Stimulated activated naive CD4-positive, alpha-beta T cell treated with Interleukin-2 at 50 U/mL for 16 hours (primary cell): ENCODE measurements at regions not wholly inside any gene's neighbourhood (a gene's known extent, or its start where the extent isn't known, plus 50 kb on each side); places are given as distances from the start of the nearest gene placed in this dataset.
"Not testable (repeated sequence)": the region's sequence is repeated elsewhere in the genome, so short reads cannot be mapped to it uniquely, and the experiment has no call there.

Experiments used
- DNase-seq: peaks from one replicate; lab custom pipeline; 2025; lab: John Stamatoyannopoulos, UW

DNA sequence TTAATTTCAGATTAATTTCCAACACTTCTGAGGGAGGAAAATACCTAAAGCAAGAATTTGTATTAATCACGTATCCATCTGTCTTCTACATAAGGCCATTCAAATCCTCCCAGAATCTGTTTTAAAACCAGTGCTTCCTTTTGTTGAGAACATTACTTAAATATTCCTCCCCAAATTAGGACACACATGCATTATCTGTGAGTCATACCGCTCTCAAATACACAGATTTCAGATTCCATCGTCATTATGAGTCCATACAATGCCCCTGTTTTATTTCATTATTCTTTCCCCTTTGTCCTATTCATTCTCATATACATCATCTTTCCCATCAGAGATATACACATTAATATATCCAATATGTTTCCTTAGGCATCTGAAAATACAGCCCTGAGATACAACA, 57.3 kb upstream of the PRSS12 start:
- DNase-seq: no peak

DNA sequence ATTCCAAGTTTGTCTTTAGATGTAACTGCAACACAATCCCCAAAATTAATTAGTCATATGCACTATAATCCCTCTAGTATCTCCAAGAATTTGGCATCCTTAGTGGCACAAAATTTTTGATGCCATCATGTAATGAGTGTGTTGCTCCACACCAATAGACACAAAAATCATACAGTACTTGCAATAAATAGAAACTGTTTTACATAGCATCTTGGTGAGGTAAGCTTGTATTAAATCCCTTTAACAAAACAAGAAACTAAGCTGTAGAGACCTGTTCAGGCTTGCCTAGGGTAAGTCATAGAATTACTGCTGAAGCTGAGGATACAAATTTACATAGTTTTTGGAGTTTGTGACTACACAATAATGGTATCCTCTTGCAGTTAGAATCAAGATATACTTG, 64.5 kb upstream of the PRSS12 start:
- no peak for DNase-seq

DNA sequence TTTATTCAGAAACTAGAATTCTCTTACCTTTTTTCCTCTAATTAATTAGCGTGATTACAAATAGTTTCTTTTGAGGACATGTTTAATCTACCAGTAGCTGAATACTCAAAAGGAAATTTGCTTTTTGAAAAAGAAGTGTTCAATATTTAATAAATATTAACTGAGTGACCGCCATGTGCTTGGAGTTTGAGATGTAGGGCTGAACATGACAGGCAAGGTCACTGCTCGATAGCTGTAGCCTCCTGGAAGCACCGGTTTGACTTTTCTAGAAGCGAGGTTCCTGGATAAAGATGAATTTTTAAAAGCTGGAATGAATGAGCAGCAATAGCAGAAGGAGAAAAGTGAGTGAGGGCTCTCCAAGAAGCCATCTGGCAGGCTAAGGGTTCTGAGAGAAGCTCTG, 65.0 kb upstream of the PRSS12 start:
- not testable (repeated sequence) for DNase-seq

DNA sequence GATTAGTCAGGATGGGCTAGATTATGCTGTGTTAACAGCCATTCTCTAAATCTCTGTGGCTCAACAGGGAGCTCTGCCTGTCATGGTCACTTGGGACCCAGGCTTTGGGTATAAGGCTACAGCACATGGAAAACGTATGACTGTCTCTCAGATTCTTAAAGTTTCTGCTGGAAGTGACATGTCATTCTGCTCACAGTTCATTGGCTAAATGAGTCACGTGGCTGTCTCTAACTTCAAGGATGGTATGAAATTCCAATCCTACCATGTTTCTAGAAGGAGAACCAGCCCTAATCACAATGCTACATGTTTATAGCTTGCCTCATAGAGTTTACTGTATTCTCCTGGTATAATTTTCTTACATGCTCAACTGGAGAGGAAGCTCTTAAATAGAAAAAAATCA, 65.6 kb upstream of the PRSS12 start:
- DNase-seq: not testable (repeated sequence)

DNA sequence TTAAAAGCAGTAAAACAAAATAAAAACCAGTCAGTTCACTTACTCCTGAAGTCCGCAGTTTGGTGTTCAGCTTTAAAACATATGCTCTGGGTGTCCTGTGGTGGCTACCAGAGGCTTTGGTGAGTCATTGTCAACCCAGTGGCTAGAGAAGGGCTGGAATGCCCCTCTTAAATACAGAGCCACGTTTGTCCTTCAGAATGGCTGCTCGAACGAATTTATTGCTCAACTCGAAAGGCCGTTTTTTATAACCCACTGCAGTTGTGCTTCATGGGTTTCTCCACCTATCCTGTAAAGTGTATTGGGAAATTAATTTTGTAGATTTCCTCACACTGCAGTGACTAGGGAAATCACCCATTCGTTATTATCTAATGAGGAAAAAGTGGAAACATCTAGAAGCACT, 66.8 kb upstream of the PRSS12 start:
- DNase-seq: not testable (repeated sequence)

DNA sequence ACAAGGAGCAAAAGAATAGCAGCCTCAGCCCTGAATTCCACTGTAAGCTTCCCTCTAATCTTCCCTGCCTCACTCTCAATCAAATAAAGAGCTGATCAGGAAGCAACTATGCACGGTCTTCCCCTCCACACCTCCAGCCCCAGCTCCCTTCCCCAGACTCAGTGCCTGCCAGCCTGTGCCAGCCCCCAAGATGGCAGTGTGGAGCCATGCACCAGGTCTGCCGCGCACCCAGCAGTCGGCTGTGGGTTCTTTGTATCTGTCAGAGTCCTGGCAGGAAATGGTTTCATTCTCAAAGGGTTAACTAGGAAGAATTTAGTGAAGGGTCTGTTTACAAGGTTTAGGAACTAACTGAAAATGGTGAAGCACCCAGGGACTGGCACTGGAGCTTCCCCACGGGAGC, 71.3 kb upstream of the PRSS12 start:
- not testable (repeated sequence) for DNase-seq

DNA sequence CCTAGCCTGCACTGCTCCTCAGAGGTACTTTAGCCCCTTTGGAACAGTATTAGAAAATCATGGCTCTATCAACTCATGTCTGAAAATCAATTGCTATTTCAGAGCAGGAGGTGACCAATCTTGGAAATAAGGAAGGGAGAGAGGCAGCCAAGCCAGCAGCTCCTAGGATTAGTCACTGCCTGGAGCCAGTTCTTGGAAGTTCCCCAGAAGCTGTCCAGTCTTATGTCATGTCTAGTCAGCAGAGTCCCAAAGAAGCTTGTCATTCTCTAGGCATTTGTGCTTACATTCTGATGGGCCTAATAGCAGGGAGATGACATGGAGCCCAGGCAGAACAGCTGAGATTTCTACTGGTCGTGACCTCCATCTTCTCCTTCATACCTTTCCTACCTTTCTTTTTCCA, 76.1 kb upstream of the PRSS12 start:
- not testable (repeated sequence) for DNase-seq

DNA sequence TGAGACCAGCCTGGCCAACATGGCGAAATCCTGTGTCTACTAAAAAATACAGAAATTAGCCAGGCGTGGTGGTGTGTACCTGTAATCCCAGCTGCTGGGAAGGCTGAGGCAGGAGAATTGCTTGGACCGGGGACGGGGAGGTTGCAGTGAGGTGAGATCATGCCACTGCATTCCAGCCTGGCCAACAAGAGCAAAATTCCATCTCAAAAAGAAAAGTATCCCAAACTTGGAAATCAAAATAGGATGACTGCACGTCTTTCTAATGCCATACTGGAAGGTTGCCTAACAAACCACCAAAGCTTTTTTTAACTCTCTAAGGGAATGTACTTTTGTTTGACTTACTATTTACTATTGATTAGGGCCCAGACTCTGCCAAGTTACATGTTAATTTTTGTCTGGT, 79.6 kb upstream of the PRSS12 start:
- not testable (repeated sequence) for DNase-seq

DNA sequence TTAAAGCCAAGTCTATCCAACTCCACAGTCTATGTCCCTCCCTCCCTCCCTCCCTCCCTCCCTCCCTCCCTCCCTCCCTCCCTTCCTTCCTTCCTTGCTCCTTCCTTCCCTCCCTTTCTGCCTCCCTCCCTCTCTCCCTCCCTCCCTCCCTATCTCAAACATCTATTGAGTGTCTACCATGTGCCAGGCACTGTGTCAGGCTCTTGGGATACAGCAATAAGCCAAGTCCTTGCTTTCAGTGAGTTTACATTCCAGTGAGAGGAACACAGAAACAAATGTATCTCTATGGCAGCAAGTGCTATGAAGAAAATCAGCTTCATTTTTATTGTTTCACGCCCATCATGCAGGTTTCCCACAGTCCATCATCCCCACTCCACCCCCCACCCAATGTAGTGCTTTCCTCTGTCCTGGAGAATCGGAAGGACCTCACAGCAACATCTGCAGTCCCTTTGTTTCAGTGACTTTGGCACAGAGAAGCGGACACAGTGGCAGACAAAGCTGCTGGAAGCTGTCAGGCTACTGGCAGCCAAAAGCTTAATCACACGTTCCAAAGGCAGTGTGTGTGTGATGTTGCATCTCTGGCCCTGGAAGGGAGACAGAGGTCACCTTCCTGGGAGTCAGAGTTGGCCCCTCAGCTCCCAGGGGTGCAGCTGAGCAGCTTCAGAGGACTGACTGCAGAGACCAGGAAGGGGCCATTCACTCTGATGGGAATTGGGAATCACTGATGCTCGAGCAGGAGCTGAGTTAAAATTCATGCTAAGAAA, 81.0 kb upstream of the PRSS12 start:
- not testable (repeated sequence) for DNase-seq

DNA sequence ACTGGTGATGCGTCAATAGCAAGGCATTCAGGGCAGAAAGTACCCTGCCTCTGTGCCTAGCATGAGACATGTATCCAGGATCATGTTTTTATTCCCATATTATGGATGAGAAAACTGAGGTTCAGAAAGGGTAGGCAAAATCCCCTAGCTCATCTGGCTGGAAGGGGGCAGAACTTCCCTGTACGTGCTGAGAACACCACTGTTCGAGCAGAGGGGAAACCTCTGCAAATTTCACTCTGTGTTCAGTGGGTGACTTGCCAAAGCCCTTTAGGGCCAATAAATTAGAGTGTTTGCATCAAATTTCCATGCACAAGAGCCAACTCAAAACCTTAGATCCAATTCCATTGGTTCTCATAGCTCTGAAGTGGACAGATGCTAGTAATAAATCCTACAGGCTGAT, 82.6 kb upstream of the PRSS12 start:
- not testable (repeated sequence) for DNase-seq

DNA sequence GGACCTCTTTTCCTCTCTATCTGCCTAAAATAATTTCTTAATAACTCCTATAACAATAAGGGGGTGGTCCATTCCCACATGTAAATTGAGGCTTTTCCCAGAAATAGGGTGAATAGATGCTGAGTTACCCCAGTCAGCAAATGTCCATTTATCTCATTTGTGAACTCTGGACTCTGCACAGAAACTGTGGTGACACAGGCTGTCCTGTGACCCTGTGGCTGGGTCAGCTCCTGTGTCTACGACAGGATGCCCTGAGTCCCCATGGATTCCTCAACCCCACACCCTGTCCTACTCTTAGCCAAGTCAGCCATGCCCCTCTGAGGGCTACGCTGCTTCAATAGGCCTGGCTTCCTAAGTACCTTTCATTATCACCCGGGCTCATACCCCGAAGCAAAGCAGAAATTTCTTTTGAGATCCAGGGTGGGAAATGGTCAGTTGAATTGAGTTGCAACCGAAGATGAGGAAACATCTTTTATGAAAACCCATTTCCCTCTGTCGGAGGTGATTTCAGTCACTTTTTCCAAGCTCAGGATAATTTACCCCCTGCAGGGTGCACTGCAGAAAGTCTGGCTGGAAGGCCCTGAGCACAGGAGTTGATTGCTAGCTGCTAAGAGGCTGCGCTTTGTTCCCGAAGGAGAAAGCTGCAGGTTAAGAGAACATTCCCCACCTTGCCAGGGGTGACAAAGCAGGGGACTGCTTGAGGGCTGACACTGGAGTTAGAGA, 89.5 kb upstream of the PRSS12 start:
- DNase-seq: not testable (repeated sequence)

DNA sequence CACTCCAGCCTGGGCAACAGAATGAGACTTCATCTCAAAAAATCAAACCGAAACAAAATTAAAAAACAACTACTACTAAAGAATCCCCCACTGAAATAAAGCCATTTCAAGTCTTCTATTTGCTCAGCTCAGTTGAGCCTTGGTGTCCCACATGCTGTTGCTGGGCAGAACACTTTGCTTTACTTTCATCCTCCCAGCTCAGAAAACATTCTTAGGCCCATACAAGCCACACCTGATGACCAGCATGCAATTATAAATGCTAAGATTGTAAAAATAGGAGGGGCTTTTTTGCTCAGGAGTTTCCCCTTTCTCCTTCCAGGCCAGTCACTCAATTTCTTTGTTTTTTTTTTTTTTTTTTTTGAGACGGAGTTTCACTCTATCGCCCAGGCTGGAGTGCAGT, 94.6 kb upstream of the PRSS12 start:
- not testable (repeated sequence) for DNase-seq

DNA sequence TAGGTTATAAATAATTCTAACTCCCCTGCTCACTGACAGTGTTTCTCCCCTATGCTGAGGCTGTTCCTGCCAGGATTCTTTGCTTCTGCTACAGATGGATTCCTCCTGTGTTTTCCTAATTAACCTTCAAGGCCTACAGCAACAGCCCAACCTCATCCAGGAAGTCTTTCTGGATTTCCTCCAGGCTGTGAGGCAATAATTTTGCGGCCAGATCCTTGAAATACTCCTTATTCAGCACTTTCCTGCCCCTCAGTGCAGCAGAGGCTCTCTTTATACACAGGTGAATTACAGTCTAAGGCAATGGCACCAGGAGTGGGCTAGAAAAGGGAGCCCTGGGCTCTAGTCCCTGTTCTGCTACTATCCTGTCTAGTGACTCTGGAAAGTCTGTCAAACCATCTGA, 102.1 kb upstream of the PRSS12 start:
- not testable (repeated sequence) for DNase-seq

DNA sequence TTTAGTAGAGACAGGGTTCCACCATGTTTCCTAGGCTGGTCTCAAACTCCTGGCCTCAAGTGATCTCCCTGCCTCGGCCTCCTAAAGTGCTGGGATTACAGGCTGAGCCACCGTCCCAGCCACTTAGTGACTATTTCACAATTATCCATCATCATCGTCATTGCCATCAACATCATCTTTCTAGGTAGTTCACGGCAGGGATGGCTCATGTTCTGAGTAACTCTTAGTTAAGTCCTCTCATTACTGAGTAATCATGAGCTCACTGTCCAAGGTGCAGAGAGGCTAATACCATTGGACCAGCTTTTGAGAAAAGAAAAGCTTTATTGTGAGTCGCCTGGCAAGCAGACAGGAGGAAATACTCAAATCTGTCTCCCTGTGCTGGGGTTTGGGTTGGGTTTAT, 108.6 kb upstream of the PRSS12 start:
- not testable (repeated sequence) for DNase-seq

DNA sequence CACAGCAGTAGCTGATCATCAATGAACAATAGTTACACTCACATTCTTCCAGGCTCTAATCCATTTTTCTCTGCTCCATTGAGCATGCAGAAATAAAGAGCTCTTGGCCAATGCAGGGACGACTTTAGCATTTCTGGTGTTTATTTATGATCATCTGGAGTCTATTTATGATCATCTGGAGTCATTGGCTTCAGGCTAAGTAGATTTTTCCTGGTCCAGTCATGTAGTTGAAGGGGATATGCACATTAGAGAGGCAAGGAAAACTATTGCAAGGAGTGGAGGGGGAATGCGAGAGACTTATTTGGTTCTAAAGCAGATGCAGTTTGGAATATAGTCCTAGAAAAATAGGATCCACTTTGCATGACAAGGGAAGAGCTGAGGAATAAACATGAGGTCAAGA, 113.0 kb upstream of the PRSS12 start:
- not testable (repeated sequence) for DNase-seq

DNA sequence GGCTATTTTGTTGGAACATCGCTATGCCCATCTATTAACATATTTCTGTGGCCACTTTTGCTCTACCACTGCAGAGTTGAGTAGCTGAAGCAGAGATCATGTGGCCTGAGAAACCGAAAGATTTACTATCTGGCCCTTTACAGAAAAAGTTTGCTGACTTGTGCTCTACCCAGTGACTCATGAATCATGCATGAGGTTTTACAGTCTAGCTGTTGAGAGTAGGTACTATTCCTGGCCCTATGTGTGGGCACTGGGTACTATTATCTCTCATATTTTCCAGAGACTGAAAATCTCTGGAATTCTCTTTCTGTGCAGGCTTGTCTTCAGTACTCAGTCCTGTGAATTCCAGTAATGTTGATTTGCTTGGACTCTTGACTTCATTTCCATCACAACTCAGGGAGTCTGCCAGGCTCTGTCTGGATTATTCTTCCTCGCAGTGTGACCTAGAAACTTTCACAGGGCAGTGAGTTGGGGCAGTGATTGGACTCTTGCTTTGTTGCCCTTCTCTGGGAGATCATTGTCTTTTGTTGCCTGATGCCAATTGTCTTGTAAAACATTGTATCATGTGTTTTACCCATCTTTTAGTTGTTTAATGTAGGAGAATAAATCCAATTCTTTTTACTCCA, 121.3 kb upstream of the PRSS12 start:
- DNase-seq: not testable (repeated sequence)

DNA sequence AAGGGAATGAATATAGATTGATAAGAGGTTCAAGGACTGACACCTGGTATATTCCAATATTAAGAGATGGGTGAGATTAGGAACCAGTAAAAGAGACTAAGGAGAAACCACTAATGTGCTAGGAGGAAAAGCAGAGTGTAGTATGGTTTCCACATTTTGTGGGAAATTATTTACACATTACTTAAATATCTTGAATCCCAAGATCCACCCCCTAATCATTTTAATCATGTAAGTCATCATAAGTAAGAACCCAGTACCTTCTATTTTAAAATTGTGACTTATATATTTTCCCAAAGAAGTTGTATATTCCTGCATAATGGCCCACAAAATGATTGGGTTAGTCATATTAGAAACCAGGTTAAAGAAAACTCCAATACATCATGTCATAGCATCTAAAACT, 122.0 kb upstream of the PRSS12 start:
- not testable (repeated sequence) for DNase-seq

DNA sequence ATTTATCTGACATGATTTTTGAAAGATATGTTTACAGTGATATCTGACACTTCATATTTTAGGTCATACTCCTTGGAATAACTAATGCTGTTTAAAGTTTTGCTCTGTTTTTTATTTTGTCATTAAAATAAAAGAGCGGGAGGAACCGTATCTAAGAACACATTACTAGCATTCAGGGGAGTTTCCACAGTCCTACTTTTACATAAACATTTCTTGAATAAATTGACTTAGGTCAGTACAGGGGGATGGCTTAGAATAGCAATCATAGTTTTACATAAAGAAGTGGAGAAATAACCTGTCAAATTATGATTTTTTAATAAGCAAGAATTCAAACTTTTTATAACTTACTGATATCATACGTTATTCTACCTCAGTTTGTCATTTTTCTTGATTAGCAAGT, 123.1 kb upstream of the PRSS12 start:
- not testable (repeated sequence) for DNase-seq

DNA sequence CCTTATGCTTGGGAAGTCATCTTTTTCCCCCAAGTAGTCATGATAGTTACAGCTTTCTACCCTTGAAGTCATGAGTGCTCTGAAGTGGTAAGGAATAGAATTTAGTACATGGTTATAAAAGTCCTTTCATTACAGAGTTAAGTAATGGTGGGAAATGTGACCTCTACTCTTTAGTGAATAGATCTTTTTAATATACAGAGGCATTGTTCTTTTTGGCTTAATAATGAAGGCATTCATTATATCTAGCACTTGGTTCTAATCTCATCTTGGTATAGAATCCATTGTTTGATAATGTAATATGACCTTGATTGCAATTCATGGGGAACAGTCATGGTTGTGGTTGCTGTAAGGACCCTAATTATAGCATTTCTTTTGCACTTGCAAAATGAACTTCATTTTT, 125.0 kb upstream of the PRSS12 start:
- DNase-seq: not testable (repeated sequence)

DNA sequence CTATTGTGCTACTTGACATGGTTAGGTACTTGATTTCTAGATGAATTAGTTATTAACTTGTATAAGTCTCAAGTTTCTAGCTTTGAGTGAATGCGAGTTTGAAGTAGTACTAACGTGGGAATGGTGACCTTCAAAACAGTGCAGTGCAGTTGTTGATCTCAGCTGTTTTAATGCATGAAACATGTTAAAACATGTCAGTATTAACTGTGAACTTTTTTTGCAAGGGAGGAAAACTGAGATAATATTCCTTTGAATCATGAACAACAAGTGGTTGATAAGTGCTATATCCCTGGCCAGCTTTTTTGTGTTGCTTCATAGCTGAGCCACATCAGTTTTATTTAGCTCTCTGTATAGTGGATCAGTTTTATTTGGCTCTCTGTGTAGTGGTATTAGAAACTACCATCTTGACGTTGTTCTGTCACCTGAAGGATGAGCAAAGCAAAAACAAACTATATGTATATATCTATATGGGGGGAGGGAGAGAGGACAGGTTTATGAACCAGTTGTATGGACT, 133.1 kb upstream of the PRSS12 start:
- not testable (repeated sequence) for DNase-seq

DNA sequence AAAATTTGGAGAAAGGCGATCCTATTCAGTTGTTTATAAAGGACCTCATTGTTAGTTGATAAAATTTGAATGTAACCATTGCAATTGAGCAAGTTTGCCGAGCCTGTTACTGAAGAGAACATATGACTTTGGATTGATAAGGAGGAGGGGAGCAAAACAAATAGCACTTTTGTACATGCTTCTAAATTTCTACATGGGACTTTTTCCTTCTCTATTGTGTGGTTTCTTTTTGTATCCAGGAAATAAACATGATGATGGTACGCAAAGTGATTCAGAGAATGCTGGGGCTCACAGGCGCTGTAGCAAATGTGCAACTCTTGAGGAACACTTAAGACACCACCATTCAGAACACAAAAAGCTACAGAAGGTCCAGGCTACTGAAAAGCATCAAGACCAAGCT, 140.2 kb upstream of the PRSS12 start:
- DNase-seq: not testable (repeated sequence)

DNA sequence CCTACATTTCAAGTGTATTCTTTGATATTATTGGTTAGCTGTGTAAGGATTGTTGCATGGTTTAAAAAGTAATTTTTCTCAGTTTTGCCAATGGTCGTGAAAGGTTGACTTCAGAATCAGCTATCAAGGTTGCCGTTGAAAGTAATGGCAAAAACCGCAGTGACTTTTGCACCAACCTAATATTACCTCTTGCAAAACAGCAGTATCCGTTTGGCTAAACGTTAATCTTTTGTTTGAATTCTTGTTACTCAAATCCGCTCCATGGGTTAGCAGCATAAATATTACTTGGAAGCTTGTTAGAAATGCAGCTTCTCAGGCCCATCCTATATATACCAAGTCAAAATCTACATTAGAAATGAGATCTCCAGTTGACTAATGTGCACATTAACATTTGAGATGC, 141.6 kb upstream of the PRSS12 start:
- DNase-seq: not testable (repeated sequence)

DNA sequence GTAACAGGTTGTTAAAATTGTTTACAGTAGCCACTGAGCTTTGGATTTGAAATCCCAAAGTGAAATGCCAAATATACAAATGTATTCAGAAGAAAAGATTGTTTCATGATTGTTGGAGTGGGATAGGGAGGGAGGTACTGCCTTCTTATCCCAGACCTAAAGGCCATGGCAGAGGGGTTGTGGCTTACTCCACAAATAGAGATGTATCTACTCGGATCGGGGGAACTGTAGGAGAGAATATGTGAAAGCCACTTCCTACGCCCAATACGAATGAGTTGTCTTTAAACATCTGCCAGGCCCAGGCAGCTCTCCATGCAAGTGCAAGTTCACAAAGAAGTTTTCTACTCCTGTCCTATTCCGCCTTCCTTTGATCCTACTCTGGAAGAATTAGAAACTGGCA, 150.2 kb upstream of the PRSS12 start:
- DNase-seq: not testable (repeated sequence)
